ENCODE measurements at regions not wholly inside any gene's neighbourhood (a gene's known extent, or its start where the extent isn't known, plus 50 kb on each side); places are given as distances from the start of the nearest gene placed in this dataset.

DNA sequence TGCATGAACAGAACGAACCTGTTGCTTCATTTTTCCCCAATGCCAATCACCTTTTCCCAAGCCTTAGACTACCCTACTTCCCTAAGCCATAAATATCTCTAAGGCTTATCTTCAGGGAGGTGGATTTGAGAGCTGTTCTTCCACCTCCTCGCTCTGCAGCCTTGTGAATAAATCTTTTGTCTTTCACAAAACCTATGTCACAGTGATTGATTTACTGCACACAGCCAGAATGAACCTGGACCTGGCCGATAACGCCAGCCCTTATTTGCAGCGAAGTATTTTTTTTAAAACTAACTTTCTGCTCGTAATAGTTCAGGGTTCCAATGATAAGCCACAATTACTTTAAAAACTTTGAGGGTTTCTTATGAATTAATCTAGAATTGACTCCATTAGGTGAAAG is 632.6 kb downstream of the PTPRU start:
- Histone ChIP-seq H3K4me1 (no peaks in the 10 kb centered on the region), H3K27me3 (peaks cover 3% of the 10 kb centered on the region), H3K4me3 (replicated peaks in 1 of 3) (no peak overlapping the region), H3K27ac (no peak overlapping the region), H3K9me3 (no peaks in the 10 kb centered on the region), H3K36me3 (no peaks in the 10 kb centered on the region)
- 73 to 81% methylated on average over 6 of the region's 6 CpGs for WGBS, 2 donors
- no peak for TF ChIP-seq POLR2A (IDR thresholded peaks at IDR 0.05)
- TF ChIP-seq, protein P1, sequence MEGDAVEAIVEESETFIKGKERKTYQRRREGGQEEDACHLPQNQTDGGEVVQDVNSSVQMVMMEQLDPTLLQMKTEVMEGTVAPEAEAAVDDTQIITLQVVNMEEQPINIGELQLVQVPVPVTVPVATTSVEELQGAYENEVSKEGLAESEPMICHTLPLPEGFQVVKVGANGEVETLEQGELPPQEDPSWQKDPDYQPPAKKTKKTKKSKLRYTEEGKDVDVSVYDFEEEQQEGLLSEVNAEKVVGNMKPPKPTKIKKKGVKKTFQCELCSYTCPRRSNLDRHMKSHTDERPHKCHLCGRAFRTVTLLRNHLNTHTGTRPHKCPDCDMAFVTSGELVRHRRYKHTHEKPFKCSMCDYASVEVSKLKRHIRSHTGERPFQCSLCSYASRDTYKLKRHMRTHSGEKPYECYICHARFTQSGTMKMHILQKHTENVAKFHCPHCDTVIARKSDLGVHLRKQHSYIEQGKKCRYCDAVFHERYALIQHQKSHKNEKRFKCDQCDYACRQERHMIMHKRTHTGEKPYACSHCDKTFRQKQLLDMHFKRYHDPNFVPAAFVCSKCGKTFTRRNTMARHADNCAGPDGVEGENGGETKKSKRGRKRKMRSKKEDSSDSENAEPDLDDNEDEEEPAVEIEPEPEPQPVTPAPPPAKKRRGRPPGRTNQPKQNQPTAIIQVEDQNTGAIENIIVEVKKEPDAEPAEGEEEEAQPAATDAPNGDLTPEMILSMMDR (IDR thresholded peaks at IDR 0.05) = no peak
- intact Hi-C loops (cut with DNase I) = no loop called here
- no peak for DNase-seq

GRCh38 chr1:29868096-29868495 is 631.8 kb downstream of the PTPRU start:
- Histone ChIP-seq H3K4me1 (no peaks in the 10 kb centered on the region), H3K27me3 (peaks cover 3% of the 10 kb centered on the region), H3K9me3 (no peaks in the 10 kb centered on the region), H3K4me3 (replicated peaks in 1 of 3) (no peak overlapping the region), H3K27ac (no peak overlapping the region), H3K36me3 (no peaks in the 10 kb centered on the region)
- no peak for TF ChIP-seq POLR2A (IDR thresholded peaks at IDR 0.05)
- TF ChIP-seq, protein P1 (IDR thresholded peaks at IDR 0.05) = no peak
- WGBS, 2 donors = 78 to 92% methylated on average over 2 of the region's 2 CpGs
- no peak for DNase-seq
- intact Hi-C loops (cut with DNase I) = no loop called here

GRCh38 chr1:29865051-29865450 is 628.7 kb downstream of the PTPRU start:
- H3K4me3 ChIP-seq (replicated peaks in 1 of 3) = no peak overlapping the region
- H3K4me1 ChIP-seq = no peaks in the 10 kb centered on the region
- H3K9me3 ChIP-seq = no peaks in the 10 kb centered on the region
- WGBS, 2 donors = 18% methylated on average over 1 of the region's 1 CpG
- TF ChIP-seq, protein P1 (IDR thresholded peaks at IDR 0.05) = no peak
- no peak for TF ChIP-seq POLR2A (IDR thresholded peaks at IDR 0.05)
- no peaks in the 10 kb centered on the region for H3K36me3 ChIP-seq
- intact Hi-C loops (cut with DNase I) = no loop called here
- DNase-seq = no peak
- no peak overlapping the region for H3K27ac ChIP-seq
- no peaks in the 10 kb centered on the region for H3K27me3 ChIP-seq

GRCh38 chr1:29864431-29865022 is 628.2 kb downstream of the PTPRU start:
- Histone ChIP-seq H3K27me3 (no peaks in the 10 kb centered on the region), H3K4me3 (replicated peaks in 1 of 3) (no peak overlapping the region), H3K27ac (no peak overlapping the region), H3K9me3 (no peaks in the 10 kb centered on the region), H3K36me3 (no peaks in the 10 kb centered on the region), H3K4me1 (no peaks in the 10 kb centered on the region)
- DNase-seq = no peak
- no peak for TF ChIP-seq POLR2A (IDR thresholded peaks at IDR 0.05)
- TF ChIP-seq, protein P1 (IDR thresholded peaks at IDR 0.05) = no peak
- intact Hi-C loops (cut with DNase I) = no loop called here
- WGBS, 2 donors = 76% methylated on average over 5 of the region's 5 CpGs

- Histone ChIP-seq H3K27ac (no peak overlapping the region), H3K4me3 (replicated peaks in 1 of 3) (no peak overlapping the region), H3K9me3 (no peaks in the 10 kb centered on the region), H3K36me3 (no peaks in the 10 kb centered on the region), H3K4me1 (no peaks in the 10 kb centered on the region), H3K27me3 (no peaks in the 10 kb centered on the region)
- TF ChIP-seq POLR2A (IDR thresholded peaks at IDR 0.05) = no peak
- TF ChIP-seq, protein P1 (IDR thresholded peaks at IDR 0.05) = no peak
- DNase-seq = no peak
- 58 to 67% methylated on average over 1 of the region's 1 CpG for WGBS, 2 donors
- intact Hi-C loops (cut with DNase I) = no loop called here
Observed at GRCh38 chr1:29861922-29862321, 625.6 kb downstream of the PTPRU start.

Measured in thyroid gland (tissue), 4 donors.